T-helper 9 cell (primary cell): ENCODE measurements at regions not wholly inside any gene's neighbourhood (a gene's known extent, or its start where the extent isn't known, plus 50 kb on each side); places are given as distances from the start of the nearest gene placed in this dataset.
"Not testable (repeated sequence)": the region's sequence is repeated elsewhere in the genome, so short reads cannot be mapped to it uniquely, and the experiment has no call there.

ENCODE experiments used
- DNase-seq: peaks from one replicate; pipeline ENCODE4 v3.0.0-alpha.2; 2020

GRCh38 chr9:80690349-80690939, 998.9 kb downstream of the TLE1 start:
- no peak for DNase-seq

DNA sequence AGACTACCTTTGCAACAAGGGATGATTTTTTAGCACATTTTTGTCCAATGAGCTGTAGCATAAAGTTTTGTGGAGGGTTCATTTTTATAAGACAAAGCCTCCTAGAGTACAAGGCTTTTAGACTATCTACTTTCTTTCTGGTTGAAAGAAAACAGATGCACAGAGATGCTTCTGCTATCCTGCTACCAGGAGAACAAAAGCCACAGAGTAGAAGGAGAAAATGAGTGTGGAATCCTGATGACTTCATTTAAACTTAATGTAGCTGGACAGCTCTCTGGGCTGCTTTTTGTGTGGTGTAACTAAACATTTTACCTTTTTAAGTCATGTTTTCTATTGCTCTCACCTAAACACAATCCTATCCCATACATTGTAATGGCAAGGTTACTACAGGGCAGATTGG, 1009.4 kb downstream of the TLE1 start:
- no peak for DNase-seq

GRCh38 chr9:80678906-80679305, 1010.4 kb downstream of the TLE1 start:
- no peak for DNase-seq

GRCh38 chr9:80673496-80673895, 1015.9 kb downstream of the TLE1 start:
- no peak for DNase-seq

GRCh38 chr9:80665479-80665878, 1023.9 kb downstream of the TLE1 start:
- DNase-seq = no peak

GRCh38 chr9:80664327-80665210, 1024.8 kb downstream of the TLE1 start:
- DNase-seq = no peak

DNA sequence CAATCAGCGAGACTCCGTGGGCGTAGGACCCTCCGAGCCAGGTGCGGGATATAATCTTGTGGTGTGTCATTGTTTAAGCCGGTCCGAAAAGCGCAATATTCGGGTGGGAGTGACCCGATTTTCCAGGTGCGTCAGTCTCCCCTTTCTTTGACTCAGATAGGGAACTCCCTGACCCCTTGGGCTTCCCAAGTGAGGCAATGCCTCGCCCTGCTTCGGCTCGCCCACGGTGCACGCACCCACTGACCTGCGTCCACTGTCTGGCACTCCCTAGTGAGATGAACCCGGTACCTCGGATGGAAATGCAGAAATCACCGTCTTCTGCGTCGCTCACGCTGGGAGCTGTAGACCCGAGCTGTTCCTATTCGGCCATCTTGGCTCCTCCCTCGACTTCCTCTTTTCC, 1029.6 kb downstream of the TLE1 start:
- not testable (repeated sequence) for DNase-seq

DNA sequence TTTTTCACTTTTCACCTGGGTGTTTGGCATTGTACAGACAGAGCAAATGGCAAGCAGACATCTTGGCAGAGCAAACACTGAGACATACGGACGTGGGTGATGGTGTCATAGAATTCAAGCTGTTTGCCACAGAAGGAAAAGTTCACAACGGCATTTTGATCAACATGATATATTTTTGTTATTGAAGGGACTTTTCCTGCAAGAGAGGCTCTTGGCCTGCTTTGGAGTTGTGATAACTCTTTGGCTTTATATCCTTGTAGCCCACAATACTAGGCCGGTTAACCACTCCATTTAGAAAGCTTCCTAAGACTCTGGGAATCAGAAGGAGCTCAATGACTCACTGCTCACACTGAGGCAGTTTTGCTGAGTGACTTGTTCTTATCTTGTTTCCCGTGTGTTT, 1038.3 kb downstream of the TLE1 start:
- DNase-seq = no peak

- no peak for DNase-seq
Measured at GRCh38 chr9:80649496-80649895, 1039.9 kb downstream of the TLE1 start.

GRCh38 chr9:80649001-80649420, 1040.3 kb downstream of the TLE1 start:
- no peak for DNase-seq

DNA sequence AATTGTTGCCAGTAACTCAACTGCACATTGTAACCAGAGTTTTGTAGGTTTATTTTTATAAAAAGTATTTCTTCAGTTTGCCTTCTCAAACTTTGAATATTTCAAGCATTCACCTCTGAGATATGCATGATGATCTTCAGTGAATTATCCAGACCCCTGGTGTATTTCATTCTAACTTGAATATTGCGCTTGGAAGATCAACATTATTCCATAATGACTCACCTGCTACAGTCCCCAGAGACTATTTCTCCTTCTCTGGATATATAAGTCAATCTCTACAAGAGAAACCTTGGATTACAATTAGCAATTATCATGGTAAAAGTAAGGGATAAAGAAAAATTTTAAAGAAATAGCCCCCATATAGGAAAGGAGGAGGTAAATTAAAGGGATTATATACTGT, 1041.0 kb downstream of the TLE1 start:
- DNase-seq = no peak

DNA sequence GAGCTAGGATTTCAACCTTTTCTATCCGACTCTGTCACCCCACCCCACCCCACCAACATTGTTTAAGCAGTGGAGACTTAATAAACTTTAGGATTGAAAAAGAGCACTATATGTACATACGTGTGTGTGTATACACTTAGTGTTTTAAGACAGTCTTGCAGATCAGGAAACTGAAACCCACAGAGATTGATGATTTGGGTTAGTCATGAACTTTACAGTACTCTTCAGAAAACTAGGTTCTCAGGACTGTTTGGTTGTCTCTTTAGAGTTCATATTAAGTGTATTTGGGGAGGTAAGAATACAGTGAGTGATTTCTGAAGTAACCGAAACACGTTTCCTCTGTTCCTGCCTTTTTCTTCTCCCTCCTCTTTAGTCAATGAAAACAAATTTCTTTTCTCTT, 1043.1 kb downstream of the TLE1 start:
- no peak for DNase-seq

DNA sequence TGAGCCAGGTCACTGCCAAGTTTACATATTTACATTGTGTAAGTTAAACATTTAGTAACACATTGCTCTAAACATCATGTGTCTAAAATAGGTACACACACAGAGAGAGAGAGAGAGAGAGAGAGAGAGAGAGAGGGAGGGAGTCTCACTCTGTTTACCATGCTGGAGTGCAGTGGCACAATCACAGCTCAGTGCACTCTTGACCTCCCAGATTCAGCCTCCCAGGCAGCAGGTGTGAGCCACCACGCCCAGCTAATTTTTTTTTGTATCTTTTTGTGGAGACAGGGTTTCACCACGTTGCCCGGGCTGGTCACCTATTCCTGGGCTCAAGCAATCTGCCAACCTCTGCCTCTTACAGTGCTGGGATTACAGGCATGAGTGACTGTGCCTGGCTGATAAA, 1045.3 kb downstream of the TLE1 start:
- no peak for DNase-seq

DNA sequence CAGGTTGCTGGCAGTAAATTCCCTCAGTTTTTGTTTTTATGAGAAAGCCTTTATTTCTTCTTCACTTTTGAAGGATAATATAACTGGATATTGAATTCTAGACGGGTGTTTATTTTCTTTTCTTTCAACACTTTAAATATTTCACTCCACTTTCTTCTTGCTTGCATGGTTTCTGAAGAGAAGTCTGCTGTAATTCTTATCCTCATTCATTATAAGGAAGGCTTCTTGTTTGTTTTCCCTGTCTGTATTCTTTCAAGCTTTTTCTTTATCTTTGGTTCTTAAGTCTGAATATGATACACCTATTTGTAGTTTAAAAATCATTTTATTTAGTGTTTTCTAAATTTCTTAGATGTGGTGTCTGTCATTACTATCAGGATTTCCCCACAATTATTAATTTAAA, 1054.3 kb downstream of the TLE1 start:
- DNase-seq = no peak

GRCh38 chr9:80632041-80632440, 1057.3 kb downstream of the TLE1 start:
- DNase-seq = no peak

DNA sequence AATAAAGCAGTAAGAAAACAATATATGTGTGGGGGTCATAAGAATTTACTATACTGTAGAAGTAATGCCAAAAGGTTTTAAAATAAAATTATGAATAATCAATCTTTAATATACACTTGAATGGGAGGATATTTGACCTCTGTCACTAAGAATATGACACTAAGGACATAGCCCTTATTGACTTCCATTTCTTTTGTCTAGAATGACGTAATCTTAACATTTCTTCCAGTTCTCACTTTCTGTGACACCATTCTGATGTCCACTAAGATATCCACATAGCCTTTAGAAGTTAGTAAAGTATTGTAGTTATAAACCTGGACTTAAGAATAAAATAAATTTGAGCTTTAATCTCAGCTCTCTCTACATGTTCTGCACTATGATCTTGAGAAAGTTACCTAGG, 1050.7 kb downstream of the TLE4 start:
- no peak for DNase-seq

GRCh38 chr9:80619356-80619755, 1047.6 kb downstream of the TLE4 start:
- no peak for DNase-seq

- DNase-seq = no peak
Measured at GRCh38 chr9:80615964-80616363, 1044.2 kb downstream of the TLE4 start.

- DNase-seq = no peak
Measured at GRCh38 chr9:80605793-80606192, 1034.0 kb downstream of the TLE4 start.

GRCh38 chr9:80605129-80605528, 1033.4 kb downstream of the TLE4 start:
- DNase-seq = no peak

DNA sequence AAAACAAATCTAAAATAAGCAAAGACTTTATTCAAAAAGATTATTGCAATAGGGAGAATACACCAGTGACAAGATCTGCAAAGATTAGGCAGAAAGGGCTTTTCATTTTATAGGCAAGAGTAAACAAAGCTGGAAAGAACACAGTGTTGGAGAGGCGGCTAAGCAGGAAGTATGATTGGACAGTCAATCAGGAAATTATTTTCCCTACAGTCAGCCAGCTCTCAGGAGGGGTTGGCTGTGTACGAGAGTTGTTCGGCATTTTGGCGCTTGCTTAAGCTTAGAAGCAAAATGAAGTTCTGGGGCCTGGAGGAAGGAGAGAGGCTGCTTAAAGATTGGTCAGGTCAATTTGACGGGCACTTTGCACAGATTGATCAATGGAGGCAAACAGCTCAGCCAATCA, 1030.5 kb downstream of the TLE4 start:
- no peak for DNase-seq

- DNase-seq = no peak
Measured at GRCh38 chr9:80596579-80596978, 1024.8 kb downstream of the TLE4 start.

- no peak for DNase-seq
Measured at GRCh38 chr9:80595192-80595591, 1023.4 kb downstream of the TLE4 start.

GRCh38 chr9:80592413-80592812, 1020.6 kb downstream of the TLE4 start:
- DNase-seq = no peak
